Stimulated activated CD4-positive, alpha-beta T cell treated with anti-CD3 and anti-CD28 coated beads, Interleukin-1b, Interleukin-23, amount 100 ng/mL, for 48 hours (primary cell): ENCODE measurements at regions not wholly inside any gene's neighbourhood (a gene's known extent, or its start where the extent isn't known, plus 50 kb on each side); places are given as distances from the start of the nearest gene placed in this dataset.

Source experiments
- DNase-seq: peaks from one replicate; pipeline ENCODE4 v3.0.0-alpha.2; 2020

- DNase-seq = no peak
These were observed 274.5 kb downstream of the PRR16 start for GRCh38 chr5:120738568-120738967.

DNA sequence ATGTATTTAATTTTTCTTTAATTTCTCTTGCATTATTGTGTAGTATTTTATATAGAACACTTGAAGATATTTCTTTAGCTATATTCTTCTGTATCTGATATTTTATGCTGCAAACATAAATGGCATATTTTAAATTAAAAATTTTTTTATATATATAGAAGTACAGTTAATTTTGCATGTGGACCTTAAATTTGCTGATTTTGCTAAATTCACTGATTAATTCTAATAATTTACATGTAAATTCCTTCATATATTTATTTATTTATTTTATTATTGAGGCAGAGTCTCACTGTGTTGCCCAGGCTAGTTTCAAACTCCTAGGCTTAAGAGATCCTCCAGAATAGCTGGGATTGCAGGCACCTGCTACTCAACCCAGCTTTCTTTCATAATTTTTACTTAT lies 276.9 kb downstream of the PRR16 start:
- DNase-seq = no peak

- DNase-seq = no peak
These were observed 284.4 kb downstream of the PRR16 start for GRCh38 chr5:120748474-120748873.

DNA sequence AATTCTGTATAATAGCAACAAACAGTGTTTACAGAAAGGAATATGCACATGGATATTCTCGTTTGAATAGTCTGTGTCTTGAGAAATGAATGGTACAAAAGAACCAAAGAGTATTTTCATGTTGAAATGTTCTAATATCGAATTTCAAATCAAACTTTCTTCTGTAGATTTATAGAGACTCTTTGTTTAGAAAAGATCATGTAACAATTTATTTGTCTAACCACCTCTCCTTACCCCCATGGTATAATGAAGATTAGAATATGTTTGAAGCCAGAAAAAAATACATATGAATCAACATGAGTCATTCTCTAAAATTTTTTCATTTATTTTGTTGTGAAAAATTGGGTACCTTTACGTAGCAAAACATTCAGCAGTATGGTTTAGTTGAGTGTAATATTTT lies 285.6 kb downstream of the PRR16 start:
- no peak for DNase-seq

- no peak for DNase-seq
These were observed 295.5 kb downstream of the PRR16 start for GRCh38 chr5:120759587-120759986.

GRCh38 chr5:120761986-120762385 lies 297.9 kb downstream of the PRR16 start:
- no peak for DNase-seq

- DNase-seq = no peak
These were observed 301.1 kb downstream of the PRR16 start for GRCh38 chr5:120765189-120765588.

- no peak for DNase-seq
These were observed 303.2 kb downstream of the PRR16 start for GRCh38 chr5:120767178-120767820.

- DNase-seq = no peak
These were observed 305.3 kb downstream of the PRR16 start for GRCh38 chr5:120769312-120769872.

GRCh38 chr5:120771202-120771601 lies 307.1 kb downstream of the PRR16 start:
- no peak for DNase-seq

- no peak for DNase-seq
These were observed 314.7 kb downstream of the PRR16 start for GRCh38 chr5:120778491-120779484.

GRCh38 chr5:120779674-120780073 lies 315.6 kb downstream of the PRR16 start:
- DNase-seq = no peak

GRCh38 chr5:120788481-120788880 lies 324.4 kb downstream of the PRR16 start:
- DNase-seq = no peak

- no peak for DNase-seq
These were observed 325.8 kb downstream of the PRR16 start for GRCh38 chr5:120789918-120790317.

GRCh38 chr5:120790339-120790738 lies 326.2 kb downstream of the PRR16 start:
- no peak for DNase-seq

- no peak for DNase-seq
These were observed 328.4 kb downstream of the PRR16 start for GRCh38 chr5:120792477-120792876.

GRCh38 chr5:120794121-120794520 lies 330.0 kb downstream of the PRR16 start:
- DNase-seq = no peak

DNA sequence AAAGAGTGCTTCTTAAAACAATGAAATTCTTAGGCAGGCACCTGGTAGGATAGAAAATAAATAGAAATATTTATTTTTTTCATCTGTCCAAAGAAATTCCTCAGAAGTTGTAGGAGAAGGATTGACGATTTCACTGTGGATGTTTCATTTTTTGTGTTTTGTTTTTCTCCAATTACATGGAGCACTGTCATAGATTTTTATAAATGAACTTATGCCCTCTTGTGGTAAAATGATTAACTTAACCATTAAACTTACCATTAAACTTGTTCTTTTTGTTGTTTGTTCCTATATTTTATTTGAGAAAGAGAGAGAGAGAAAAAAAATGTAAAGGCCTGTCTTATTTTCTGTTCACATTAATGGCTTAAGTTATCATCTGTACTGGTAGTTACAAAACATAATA lies 339.2 kb downstream of the PRR16 start:
- DNase-seq = no peak

DNA sequence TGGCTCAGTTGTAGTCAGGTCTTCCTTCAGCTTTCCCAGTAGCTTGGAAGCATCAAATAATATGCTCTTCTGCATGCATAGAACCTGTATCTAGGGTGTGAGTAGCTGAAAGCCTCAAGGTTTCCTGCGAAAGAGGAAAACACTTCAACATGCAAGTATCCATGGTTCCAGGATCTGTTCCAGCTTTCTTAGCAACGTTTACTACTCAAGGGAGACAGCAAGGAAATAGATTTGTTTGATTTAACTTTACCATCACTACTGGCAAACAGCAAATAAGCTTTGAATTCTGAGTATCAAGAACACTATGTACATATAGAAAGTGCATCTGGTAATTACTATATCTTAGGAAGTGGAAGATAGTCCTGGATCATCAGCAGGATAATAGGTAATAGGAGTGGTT lies 341.0 kb downstream of the PRR16 start:
- no peak for DNase-seq

- no peak for DNase-seq
These were observed 342.1 kb downstream of the PRR16 start for GRCh38 chr5:120806202-120806601.

- DNase-seq = no peak
These were observed 344.0 kb downstream of the PRR16 start for GRCh38 chr5:120808135-120808534.

GRCh38 chr5:120808606-120809005 lies 344.5 kb downstream of the PRR16 start:
- no peak for DNase-seq

GRCh38 chr5:120813551-120813950 lies 349.5 kb downstream of the PRR16 start:
- DNase-seq = no peak
